Mucosa of stomach (tissue), 1 donor: ENCODE measurements at regions not wholly inside any gene's neighbourhood (a gene's known extent, or its start where the extent isn't known, plus 50 kb on each side); places are given as distances from the start of the nearest gene placed in this dataset.

Experiments
- H3K27me3 ChIP-seq: one replicate; pipeline ENCODE4 v1.7.0; 2013; ENCODE audit warnings: mild to moderate bottlenecking, low read length; ENCODE audit not compliant: control insufficient read depth, insufficient read depth
- H3K36me3 ChIP-seq: one replicate; pipeline ENCODE4 v1.7.0; 2013; ENCODE audit warnings: low read length; ENCODE audit not compliant: control insufficient read depth, insufficient read depth
- H3K4me1 ChIP-seq: one replicate; pipeline ENCODE4 v1.7.0; 2013; ENCODE audit warnings: mild to moderate bottlenecking, low read length; ENCODE audit not compliant: control insufficient read depth, insufficient read depth
- H3K4me3 ChIP-seq: one replicate; pipeline ENCODE4 v1.7.0; 2013; ENCODE audit warnings: low read length
- H3K9ac ChIP-seq: one replicate; pipeline ENCODE4 v1.7.0; 2013; ENCODE audit warnings: mild to moderate bottlenecking, low read length, moderate library complexity
- H3K9me3 ChIP-seq: one replicate; pipeline ENCODE4 v1.7.0; 2013; ENCODE audit warnings: mild to moderate bottlenecking, low read length, moderate library complexity; ENCODE audit not compliant: control insufficient read depth
- donor health status: Pancreatic carcinoma.

DNA sequence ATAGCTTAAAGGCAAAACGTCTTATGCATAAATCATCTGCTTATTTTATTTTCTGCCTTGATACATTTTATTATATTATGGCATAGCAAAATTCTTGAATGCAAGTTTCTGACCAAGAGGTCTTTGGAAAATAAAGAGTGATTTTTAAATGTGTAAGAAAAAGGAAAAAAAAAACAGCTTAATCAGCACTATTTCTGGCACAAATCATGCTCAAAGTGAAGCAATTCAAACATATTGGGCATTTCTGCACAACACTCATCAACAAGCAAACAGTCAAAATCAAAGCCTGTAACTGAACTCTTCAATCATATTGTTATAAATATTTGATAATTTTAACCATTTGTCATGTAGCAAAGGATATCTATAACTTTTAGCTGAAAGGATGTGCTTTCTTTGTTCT is 250.9 kb downstream of the PTPRC start:
- Histone ChIP-seq H3K27me3 (no peaks in the 10 kb centered on the region), H3K9me3 (no peaks in the 10 kb centered on the region), H3K4me1 (no peaks in the 10 kb centered on the region), H3K36me3 (no peaks in the 10 kb centered on the region), H3K4me3 (no peak overlapping the region), H3K9ac (no peak overlapping the region)

DNA sequence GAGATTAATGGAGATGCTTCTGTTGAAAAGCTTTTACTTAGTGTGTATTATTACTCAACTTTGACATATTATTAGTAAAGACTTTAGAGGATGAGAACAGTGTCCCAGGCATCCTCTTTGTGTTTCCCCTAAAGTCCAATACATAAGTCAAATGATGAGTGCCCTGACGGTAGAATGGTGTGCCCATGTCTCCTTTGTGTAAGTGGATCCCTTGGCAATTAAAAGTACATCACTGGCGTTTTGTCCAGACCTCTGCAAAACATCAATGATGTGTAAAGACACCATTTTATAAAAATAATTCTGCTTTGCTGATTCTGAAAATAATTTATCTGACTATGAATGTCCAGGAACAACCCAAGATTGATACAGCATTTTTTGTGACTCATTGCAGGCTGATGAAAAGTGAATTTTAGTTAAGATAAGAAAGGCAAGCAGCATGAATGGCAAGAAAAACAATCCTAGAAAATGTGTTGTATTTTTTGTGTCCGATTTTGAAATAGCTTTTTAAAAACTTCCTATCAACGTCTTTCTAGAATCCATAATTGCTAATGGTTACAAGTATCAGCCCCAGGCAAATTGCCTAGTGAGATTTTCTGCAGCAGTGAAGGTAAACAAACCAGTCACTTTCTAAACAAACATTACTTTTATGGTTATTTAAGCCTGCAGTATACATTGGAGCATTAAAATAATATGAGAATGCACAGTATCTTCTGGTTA is 251.5 kb downstream of the PTPRC start:
- no peak overlapping the region for H3K4me3 ChIP-seq
- no peaks in the 10 kb centered on the region for H3K9me3 ChIP-seq
- no peak overlapping the region for H3K9ac ChIP-seq
- no peaks in the 10 kb centered on the region for H3K36me3 ChIP-seq
- no peaks in the 10 kb centered on the region for H3K27me3 ChIP-seq
- no peaks in the 10 kb centered on the region for H3K4me1 ChIP-seq

GRCh38 chr1:198892065-198892464 is 253.2 kb downstream of the PTPRC start:
- Histone ChIP-seq H3K9me3 (no peaks in the 10 kb centered on the region), H3K27me3 (no peaks in the 10 kb centered on the region), H3K36me3 (no peaks in the 10 kb centered on the region), H3K9ac (no peak overlapping the region), H3K4me1 (no peaks in the 10 kb centered on the region), H3K4me3 (no peak overlapping the region)

GRCh38 chr1:198893141-198893540 is 254.3 kb downstream of the PTPRC start:
- Histone ChIP-seq H3K27me3 (no peaks in the 10 kb centered on the region), H3K9ac (no peak overlapping the region), H3K4me1 (no peaks in the 10 kb centered on the region), H3K9me3 (no peaks in the 10 kb centered on the region), H3K4me3 (no peak overlapping the region), H3K36me3 (no peaks in the 10 kb centered on the region)

GRCh38 chr1:198893763-198894444 is 255.1 kb downstream of the PTPRC start:
- no peak overlapping the region for H3K9ac ChIP-seq
- H3K36me3 ChIP-seq = no peaks in the 10 kb centered on the region
- H3K4me1 ChIP-seq = no peaks in the 10 kb centered on the region
- H3K27me3 ChIP-seq = no peaks in the 10 kb centered on the region
- no peak overlapping the region for H3K4me3 ChIP-seq
- no peaks in the 10 kb centered on the region for H3K9me3 ChIP-seq

GRCh38 chr1:198901266-198901665 is 262.4 kb downstream of the PTPRC start:
- H3K9ac ChIP-seq = no peak overlapping the region
- H3K36me3 ChIP-seq = no peaks in the 10 kb centered on the region
- H3K4me3 ChIP-seq = no peak overlapping the region
- no peaks in the 10 kb centered on the region for H3K4me1 ChIP-seq
- no peaks in the 10 kb centered on the region for H3K27me3 ChIP-seq
- no peaks in the 10 kb centered on the region for H3K9me3 ChIP-seq

DNA sequence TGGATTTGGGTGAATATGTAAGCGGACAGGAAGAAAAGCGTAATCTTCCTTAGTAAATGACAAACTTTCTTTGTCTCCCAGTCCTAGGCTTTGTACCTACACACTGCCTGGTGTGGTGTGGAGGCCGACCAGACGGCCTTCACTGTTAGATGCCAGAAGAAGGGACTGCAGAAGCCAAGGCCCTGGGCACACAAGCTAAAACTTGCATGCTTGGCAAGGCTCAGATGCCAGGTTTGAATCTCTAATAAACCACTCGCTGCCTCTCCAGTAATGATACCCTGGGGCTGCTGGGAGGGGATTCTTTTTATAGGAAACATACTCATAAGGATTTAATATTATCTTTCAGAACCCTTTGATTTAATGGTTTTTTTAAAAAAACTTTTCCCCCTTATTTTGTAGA is 263.8 kb downstream of the PTPRC start:
- Histone ChIP-seq H3K36me3 (no peaks in the 10 kb centered on the region), H3K4me3 (no peak overlapping the region), H3K4me1 (no peaks in the 10 kb centered on the region), H3K9ac (no peak overlapping the region), H3K9me3 (no peaks in the 10 kb centered on the region), H3K27me3 (no peaks in the 10 kb centered on the region)

DNA sequence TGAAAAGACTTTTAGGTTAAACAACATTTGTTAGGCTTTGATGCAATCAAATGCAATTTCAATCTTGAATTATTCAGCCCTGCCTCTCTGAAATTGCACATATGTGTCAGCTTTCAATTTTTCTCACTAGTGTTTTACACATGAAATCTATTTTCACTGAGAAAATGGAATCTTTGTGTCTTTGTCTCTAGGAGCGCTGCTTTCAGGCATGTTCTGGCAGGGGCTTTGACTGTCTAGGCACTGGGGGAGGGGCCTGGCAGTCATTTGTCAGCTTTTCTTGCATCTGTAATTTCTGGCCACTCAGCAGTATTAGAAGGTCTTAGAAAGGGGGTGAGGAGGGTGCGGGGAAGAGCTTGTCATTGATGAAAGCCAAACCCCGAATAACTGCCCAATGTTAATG is 264.4 kb downstream of the PTPRC start:
- Histone ChIP-seq H3K4me3 (no peak overlapping the region), H3K9ac (no peak overlapping the region), H3K9me3 (no peaks in the 10 kb centered on the region), H3K4me1 (no peaks in the 10 kb centered on the region), H3K27me3 (no peaks in the 10 kb centered on the region), H3K36me3 (no peaks in the 10 kb centered on the region)

DNA sequence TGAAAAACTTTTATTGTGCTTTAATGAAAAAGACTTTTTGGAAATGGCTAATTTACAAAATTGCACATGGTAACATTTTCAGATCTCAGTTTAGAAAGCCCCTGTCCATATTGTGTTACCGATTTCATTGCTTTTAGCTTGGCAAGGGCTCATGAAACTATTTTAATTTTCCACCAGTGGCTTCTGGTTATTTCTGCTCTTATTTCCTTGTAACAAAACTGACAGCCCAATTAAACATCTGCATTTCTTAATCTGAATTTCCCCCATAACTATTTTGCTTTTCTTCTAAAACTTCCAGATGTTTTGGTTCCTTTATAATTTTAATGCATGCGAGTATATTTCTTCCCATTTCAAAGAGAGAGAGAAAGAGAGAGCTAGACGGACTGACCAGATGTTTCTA is 264.8 kb downstream of the PTPRC start:
- H3K36me3 ChIP-seq = no peaks in the 10 kb centered on the region
- H3K9me3 ChIP-seq = no peaks in the 10 kb centered on the region
- H3K27me3 ChIP-seq = no peaks in the 10 kb centered on the region
- no peak overlapping the region for H3K4me3 ChIP-seq
- H3K4me1 ChIP-seq = no peaks in the 10 kb centered on the region
- no peak overlapping the region for H3K9ac ChIP-seq

GRCh38 chr1:198904321-198904720 is 265.5 kb downstream of the PTPRC start:
- Histone ChIP-seq H3K27me3 (no peaks in the 10 kb centered on the region), H3K36me3 (no peaks in the 10 kb centered on the region), H3K9me3 (no peaks in the 10 kb centered on the region), H3K4me3 (no peak overlapping the region), H3K4me1 (no peaks in the 10 kb centered on the region), H3K9ac (no peak overlapping the region)

DNA sequence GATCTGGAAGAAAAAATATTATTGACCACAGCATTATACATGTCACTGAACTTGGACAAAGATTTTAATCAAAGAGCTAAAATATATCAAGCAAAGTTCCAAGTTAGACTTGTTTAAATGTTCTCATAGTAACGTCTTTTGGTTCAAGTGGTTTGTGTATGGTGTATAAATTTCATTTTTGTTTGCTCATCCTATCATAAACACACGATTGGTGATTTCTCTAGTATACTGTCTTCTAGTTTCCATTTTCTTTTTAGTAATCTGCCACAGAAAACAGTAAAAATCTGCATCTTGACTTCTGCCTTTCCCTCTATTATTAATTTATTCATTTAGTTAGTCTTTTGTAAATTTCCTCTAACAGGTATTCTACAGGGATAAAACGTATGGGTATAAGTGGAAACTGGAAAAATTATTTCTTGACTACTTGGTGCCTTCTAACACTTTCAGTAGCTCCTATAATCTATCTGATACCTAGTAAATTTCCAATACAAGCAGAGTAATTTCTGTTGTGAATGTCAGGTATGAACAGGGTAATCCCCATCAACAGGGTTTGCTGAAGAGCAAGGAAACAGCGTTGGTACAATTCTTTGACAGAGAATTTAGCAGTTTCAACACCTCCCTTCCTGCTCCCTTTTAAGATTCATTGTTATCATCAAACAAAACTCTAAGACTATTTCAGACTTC is 268.0 kb downstream of the PTPRC start:
- H3K9me3 ChIP-seq = no peaks in the 10 kb centered on the region
- no peak overlapping the region for H3K4me3 ChIP-seq

GRCh38 chr1:198907423-198907746 is 268.5 kb downstream of the PTPRC start:
- no peaks in the 10 kb centered on the region for H3K36me3 ChIP-seq
- no peaks in the 10 kb centered on the region for H3K9me3 ChIP-seq
- no peak overlapping the region for H3K9ac ChIP-seq
- no peak overlapping the region for H3K4me3 ChIP-seq
- H3K4me1 ChIP-seq = no peaks in the 10 kb centered on the region
- H3K27me3 ChIP-seq = no peaks in the 10 kb centered on the region

More for the DNA sequence above, 268.0 kb downstream of the PTPRC start:
- Histone ChIP-seq H3K27me3 (no peaks in the 10 kb centered on the region), H3K4me1 (no peaks in the 10 kb centered on the region), H3K9ac (no peak overlapping the region), H3K36me3 (no peaks in the 10 kb centered on the region)
